SK-N-MC (cell line): ENCODE measurements at regions not wholly inside any gene's neighbourhood (a gene's known extent, or its start where the extent isn't known, plus 50 kb on each side); places are given as distances from the start of the nearest gene placed in this dataset.

Experiments used
- EZH2 ChIP-seq: fragments of 200-600 bp; sonication (generic); IDR thresholded peaks from one replicate; pipeline ENCODE4 v1.6.1; 2017; ENCODE audit warnings: antibody characterized with exemption
- FOXP2 ChIP-seq: optimal IDR thresholded peaks from 2 replicates; pipeline ENCODE3; 2011; ENCODE audit warnings: mild to moderate bottlenecking, moderate library complexity; ENCODE audit not compliant: insufficient read depth; ENCODE audit errors: extremely low read length, control extremely low read depth
- POLR2AphosphoS5 ChIP-seq: IDR thresholded peaks from 2 replicates; pipeline ENCODE4 v1.6.1; 2012; ENCODE audit warnings: mild to moderate bottlenecking, low read depth, low read length, borderline replicate concordance

DNA sequence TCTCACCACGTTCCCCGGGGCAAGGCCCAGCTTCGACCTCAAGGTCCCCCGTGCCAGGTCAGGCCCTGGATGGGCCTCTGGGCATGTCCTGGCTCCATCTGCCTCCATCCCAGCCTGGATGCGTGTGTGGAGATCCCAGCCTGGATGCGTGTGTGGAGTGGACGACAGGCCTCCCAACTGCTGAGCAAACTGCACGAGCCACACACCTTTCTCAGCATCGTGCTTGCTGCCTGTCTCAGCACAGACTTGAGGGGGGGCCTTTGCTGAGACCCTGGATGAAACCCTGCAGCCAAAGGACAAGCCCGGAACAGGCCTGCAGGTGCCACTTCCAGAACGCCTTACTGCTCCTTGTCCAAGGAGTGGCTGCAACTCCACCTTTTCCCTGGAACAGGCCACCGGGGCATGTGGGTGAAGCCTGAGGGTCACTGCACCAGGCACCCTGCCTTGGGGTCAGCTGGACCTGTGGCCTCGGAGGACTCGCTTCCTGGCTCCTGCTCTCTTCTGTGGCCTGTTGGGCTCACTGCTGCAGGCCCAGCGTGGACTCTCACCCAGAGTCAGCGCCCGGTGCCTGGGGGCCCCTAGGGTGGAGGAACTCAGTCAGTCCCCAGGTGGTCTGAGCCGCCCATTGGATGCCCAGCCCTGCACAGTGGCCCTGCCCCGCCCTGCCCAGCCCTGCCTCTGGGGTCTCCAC lies 176.0 kb downstream of the KIF26A start:
- TF ChIP-seq POLR2AphosphoS5 (no peak), EZH2 (no peak), FOXP2 (no peak)
